ENCODE measurements at regions not wholly inside any gene's neighbourhood (a gene's known extent, or its start where the extent isn't known, plus 50 kb on each side); places are given as distances from the start of the nearest gene placed in this dataset.

GRCh38 chr18:38563396-38563980 lies 997.9 kb upstream of the CELF4 start:
- 84% methylated on average over 2 of the region's 2 CpGs for WGBS
- Histone ChIP-seq H3K4me3 (ENCODE audit: low read length) (no peak overlapping the region), H3K9me3 (ENCODE audit: control insufficient read depth, low read length) (no peaks in the 10 kb centered on the region), H3K4me1 (ENCODE audit: control insufficient read depth, insufficient read depth, low read length) (no peaks in the 10 kb centered on the region), H3K27me3 (ENCODE audit: control insufficient read depth, insufficient read depth) (no peaks in the 10 kb centered on the region), H3K27ac (ENCODE audit: low read length) (no peak overlapping the region)
- intact Hi-C loops (cut with DNase I), result no loop called here
- DNase-seq (no peak), ATAC-seq (no peak)

GRCh38 chr18:38557006-38557405 lies 991.4 kb upstream of the CELF4 start:
- no peak for DNase-seq

DNA sequence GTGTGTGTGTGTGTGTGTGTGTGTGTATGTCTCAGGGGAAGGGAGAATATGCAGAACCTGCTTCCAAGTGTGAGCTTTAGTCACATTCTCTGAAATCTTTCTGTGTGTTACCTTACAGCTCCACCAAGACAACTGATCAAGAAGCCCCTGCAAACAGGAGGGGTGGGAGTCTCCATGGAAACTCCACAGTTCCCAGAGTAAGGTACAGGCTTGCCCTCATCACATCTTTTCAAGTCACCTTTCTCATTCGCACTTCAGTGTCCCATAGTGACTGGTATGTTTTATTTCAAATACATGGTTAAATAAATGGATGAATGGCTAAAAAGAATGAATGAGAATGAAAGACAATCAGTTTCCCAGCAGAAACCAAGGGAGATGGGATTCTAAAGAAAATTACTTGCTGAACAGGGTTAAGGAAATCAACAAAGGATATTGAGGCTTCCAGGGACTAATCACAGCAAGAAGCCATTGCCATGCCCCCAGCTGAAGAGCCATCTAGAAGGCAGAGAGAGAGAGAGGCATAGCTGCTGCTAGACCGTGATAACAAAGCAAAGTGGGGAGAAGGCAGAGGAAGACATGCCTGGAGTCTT lies 987.2 kb upstream of the CELF4 start:
- H3K4me1 ChIP-seq (ENCODE audit: control insufficient read depth, insufficient read depth, low read length), result no peaks in the 10 kb centered on the region
- DNase-seq (no peak), ATAC-seq (no peak)
- 84% methylated on average over 2 of the region's 2 CpGs for WGBS
- no peak overlapping the region for H3K4me3 ChIP-seq (ENCODE audit: low read length)
- intact Hi-C loops (cut with DNase I), result no loop called here
- H3K27ac ChIP-seq (ENCODE audit: low read length), result no peak overlapping the region
- no peaks in the 10 kb centered on the region for H3K9me3 ChIP-seq (ENCODE audit: control insufficient read depth, low read length)
- H3K27me3 ChIP-seq (ENCODE audit: control insufficient read depth, insufficient read depth), result no peaks in the 10 kb centered on the region

More at GRCh38 chr18:38557006-38557405, 991.4 kb upstream of the CELF4 start:
- H3K4me3 ChIP-seq (ENCODE audit: low read length), result no peak overlapping the region
- H3K27me3 ChIP-seq (ENCODE audit: control insufficient read depth, insufficient read depth), result no peaks in the 10 kb centered on the region
- 29% methylated on average over 5 of the region's 5 CpGs for WGBS
- intact Hi-C loops (cut with DNase I), result no loop called here
- ATAC-seq, result no peak
- no peaks in the 10 kb centered on the region for H3K9me3 ChIP-seq (ENCODE audit: control insufficient read depth, low read length)
- H3K4me1 ChIP-seq (ENCODE audit: control insufficient read depth, insufficient read depth, low read length), result no peaks in the 10 kb centered on the region
- H3K27ac ChIP-seq (ENCODE audit: low read length), result no peak overlapping the region

- no peak overlapping the region for H3K4me3 ChIP-seq (ENCODE audit: low read length)
- intact Hi-C loops (cut with DNase I), result no loop called here
- H3K27ac ChIP-seq (ENCODE audit: low read length), result no peak overlapping the region
- no peaks in the 10 kb centered on the region for H3K4me1 ChIP-seq (ENCODE audit: control insufficient read depth, insufficient read depth, low read length)
- ATAC-seq, result no peak
- H3K27me3 ChIP-seq (ENCODE audit: control insufficient read depth, insufficient read depth), result no peaks in the 10 kb centered on the region
- no peaks in the 10 kb centered on the region for H3K9me3 ChIP-seq (ENCODE audit: control insufficient read depth, low read length)
- 67% methylated on average over 10 of the region's 10 CpGs for WGBS
- DNase-seq, result no peak
These were observed 986.3 kb upstream of the CELF4 start for GRCh38 chr18:38551881-38552280.

DNA sequence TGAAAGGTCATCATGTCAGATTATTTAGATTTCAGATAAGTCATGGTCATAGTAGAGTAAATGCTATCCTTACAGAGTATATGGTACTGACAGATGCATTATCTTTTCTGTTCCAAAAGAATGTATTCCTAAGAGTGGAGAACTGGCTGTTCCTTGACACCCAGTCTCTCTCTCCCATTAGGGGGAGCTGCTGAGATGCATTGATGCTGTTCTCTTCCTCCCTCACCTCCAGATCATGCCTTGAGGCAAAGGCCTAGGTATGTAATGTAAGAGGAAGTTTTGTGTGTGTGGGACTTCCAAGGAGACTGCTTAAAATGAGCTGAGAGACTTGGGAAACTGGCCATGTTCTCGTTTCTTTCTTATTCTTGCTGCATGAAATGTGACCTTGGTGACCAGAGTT lies 979.5 kb upstream of the CELF4 start:
- ATAC-seq, result no peak
- 75% methylated on average over 1 of the region's 1 CpG for WGBS
- H3K4me3 ChIP-seq (ENCODE audit: low read length), result no peak overlapping the region

GRCh38 chr18:38539856-38540255 lies 974.3 kb upstream of the CELF4 start:
- no peaks in the 10 kb centered on the region for H3K9me3 ChIP-seq (ENCODE audit: control insufficient read depth, low read length)
- intact Hi-C loops (cut with DNase I), result no loop called here

More for the DNA sequence above, 979.5 kb upstream of the CELF4 start:
- Histone ChIP-seq H3K27ac (ENCODE audit: low read length) (no peak overlapping the region), H3K9me3 (ENCODE audit: control insufficient read depth, low read length) (no peaks in the 10 kb centered on the region), H3K4me1 (ENCODE audit: control insufficient read depth, insufficient read depth, low read length) (no peaks in the 10 kb centered on the region), H3K27me3 (ENCODE audit: control insufficient read depth, insufficient read depth) (no peaks in the 10 kb centered on the region)
- no peak for DNase-seq
- intact Hi-C loops (cut with DNase I), result no loop called here

DNA sequence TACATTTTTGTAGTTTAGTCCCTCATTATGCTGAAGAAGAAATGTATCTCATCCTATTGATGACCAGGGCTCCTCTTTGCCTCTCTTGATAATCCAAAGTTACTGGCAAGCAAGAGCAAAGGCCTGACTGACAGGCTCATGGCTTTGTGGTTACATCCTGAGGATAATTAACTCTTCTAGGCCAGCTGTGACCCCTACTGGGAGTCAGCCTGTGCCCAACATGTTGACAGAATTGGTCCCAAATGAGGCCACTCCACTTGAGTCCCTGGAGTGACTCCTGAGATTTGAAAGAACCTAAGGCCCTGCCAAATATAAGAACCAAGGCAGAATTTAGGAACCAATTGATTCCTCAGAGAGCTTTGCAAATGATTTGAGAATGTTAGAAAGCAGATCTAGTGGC lies 973.8 kb upstream of the CELF4 start:
- DNase-seq (no peak), ATAC-seq (no peak)
- H3K9me3 ChIP-seq (ENCODE audit: control insufficient read depth, low read length), result no peaks in the 10 kb centered on the region
- no peaks in the 10 kb centered on the region for H3K27me3 ChIP-seq (ENCODE audit: control insufficient read depth, insufficient read depth)
- intact Hi-C loops (cut with DNase I), result no loop called here
- H3K4me1 ChIP-seq (ENCODE audit: control insufficient read depth, insufficient read depth, low read length), result no peaks in the 10 kb centered on the region
- no peak overlapping the region for H3K4me3 ChIP-seq (ENCODE audit: low read length)
- no peak overlapping the region for H3K27ac ChIP-seq (ENCODE audit: low read length)

More at GRCh38 chr18:38539856-38540255, 974.3 kb upstream of the CELF4 start:
- Histone ChIP-seq H3K4me3 (ENCODE audit: low read length) (no peak overlapping the region), H3K4me1 (ENCODE audit: control insufficient read depth, insufficient read depth, low read length) (no peaks in the 10 kb centered on the region), H3K27ac (ENCODE audit: low read length) (no peak overlapping the region), H3K27me3 (ENCODE audit: control insufficient read depth, insufficient read depth) (no peaks in the 10 kb centered on the region)
- DNase-seq, result no peak
- no peak for ATAC-seq

DNA sequence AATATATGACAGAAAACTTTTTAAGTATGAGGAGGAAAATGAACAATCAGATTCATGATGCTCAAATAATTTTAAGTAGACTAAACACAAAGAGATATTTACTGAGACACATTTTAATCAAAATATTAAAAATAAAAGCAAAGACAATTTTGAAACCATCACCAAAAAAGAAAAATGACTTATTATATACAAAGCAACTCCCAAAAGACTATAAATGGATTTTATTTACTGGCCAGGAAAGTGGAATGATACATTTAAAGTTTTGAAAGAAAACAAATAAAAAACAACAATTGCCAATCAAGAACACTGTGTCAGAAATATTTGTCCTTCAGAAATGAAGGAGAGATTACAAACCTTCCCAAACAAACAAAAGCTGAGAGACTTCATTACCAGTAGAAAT lies 968.5 kb upstream of the CELF4 start:
- no peaks in the 10 kb centered on the region for H3K27me3 ChIP-seq (ENCODE audit: control insufficient read depth, insufficient read depth)
- no peak for DNase-seq
- intact Hi-C loops (cut with DNase I), result no loop called here
- H3K4me3 ChIP-seq (ENCODE audit: low read length), result no peak overlapping the region
- H3K4me1 ChIP-seq (ENCODE audit: control insufficient read depth, insufficient read depth, low read length), result no peaks in the 10 kb centered on the region
- no peaks in the 10 kb centered on the region for H3K9me3 ChIP-seq (ENCODE audit: control insufficient read depth, low read length)
- ATAC-seq, result no peak
- no peak overlapping the region for H3K27ac ChIP-seq (ENCODE audit: low read length)

DNA sequence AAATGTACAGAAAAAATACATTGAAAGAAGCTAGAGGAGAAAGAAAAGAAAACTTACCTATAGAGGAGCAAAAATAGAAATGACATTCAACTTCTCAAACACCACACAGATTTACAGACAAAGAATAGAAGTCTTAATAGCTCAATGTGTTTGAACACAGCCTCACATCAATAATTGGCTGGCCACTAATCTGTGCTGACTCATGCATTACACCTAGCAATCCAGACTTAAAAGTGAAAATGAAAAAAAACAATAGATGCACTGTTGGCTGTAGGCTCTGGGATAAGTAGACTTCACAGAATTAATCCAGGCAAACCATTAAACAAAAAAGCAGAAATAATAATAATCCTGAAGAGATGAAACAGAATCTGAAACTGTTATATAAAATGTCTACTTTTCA lies 961.3 kb upstream of the CELF4 start:
- intact Hi-C loops (cut with DNase I), result no loop called here
- no peak overlapping the region for H3K27ac ChIP-seq (ENCODE audit: low read length)
- H3K4me3 ChIP-seq (ENCODE audit: low read length), result no peak overlapping the region
- DNase-seq, result no peak
- H3K9me3 ChIP-seq (ENCODE audit: control insufficient read depth, low read length), result no peaks in the 10 kb centered on the region
- no peaks in the 10 kb centered on the region for H3K27me3 ChIP-seq (ENCODE audit: control insufficient read depth, insufficient read depth)
- ATAC-seq, result no peak
- no peaks in the 10 kb centered on the region for H3K4me1 ChIP-seq (ENCODE audit: control insufficient read depth, insufficient read depth, low read length)

DNA sequence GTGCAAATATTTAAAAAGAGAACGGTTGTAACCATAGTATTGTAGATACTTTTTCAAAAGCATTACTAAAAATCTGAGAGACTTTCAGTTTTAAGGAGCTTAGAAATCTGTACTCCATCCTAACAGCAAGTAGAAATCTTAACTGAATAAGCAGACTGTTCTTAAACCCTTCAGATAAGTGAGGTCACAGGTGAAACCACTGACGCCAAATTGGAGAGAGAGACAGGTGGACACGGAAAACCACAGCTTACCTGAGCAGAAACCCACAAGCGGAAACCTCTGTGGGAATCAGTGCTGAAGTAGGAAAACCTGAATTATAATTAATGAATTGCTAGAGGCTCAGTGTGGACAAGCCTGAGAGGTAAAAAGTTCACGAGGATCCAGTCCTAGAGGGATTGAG lies 959.4 kb upstream of the CELF4 start:
- 73% methylated on average over 5 of the region's 5 CpGs for WGBS
- Histone ChIP-seq H3K27me3 (ENCODE audit: control insufficient read depth, insufficient read depth) (no peaks in the 10 kb centered on the region), H3K4me1 (ENCODE audit: control insufficient read depth, insufficient read depth, low read length) (no peaks in the 10 kb centered on the region), H3K4me3 (ENCODE audit: low read length) (no peak overlapping the region), H3K9me3 (ENCODE audit: control insufficient read depth, low read length) (no peaks in the 10 kb centered on the region), H3K27ac (ENCODE audit: low read length) (no peak overlapping the region)
- intact Hi-C loops (cut with DNase I), result no loop called here
- no peak for DNase-seq
- no peak for ATAC-seq

- no peaks in the 10 kb centered on the region for H3K27me3 ChIP-seq (ENCODE audit: control insufficient read depth, insufficient read depth)
- ATAC-seq, result no peak
- H3K27ac ChIP-seq (ENCODE audit: low read length), result no peak overlapping the region
- H3K4me3 ChIP-seq (ENCODE audit: low read length), result no peak overlapping the region
- H3K9me3 ChIP-seq (ENCODE audit: control insufficient read depth, low read length), result no peaks in the 10 kb centered on the region
- intact Hi-C loops (cut with DNase I), result no loop called here
- no peaks in the 10 kb centered on the region for H3K4me1 ChIP-seq (ENCODE audit: control insufficient read depth, insufficient read depth, low read length)
- DNase-seq, result no peak
- 31% methylated on average over 5 of the region's 5 CpGs for WGBS
These were observed 955.2 kb upstream of the CELF4 start for GRCh38 chr18:38520786-38521185.

DNA sequence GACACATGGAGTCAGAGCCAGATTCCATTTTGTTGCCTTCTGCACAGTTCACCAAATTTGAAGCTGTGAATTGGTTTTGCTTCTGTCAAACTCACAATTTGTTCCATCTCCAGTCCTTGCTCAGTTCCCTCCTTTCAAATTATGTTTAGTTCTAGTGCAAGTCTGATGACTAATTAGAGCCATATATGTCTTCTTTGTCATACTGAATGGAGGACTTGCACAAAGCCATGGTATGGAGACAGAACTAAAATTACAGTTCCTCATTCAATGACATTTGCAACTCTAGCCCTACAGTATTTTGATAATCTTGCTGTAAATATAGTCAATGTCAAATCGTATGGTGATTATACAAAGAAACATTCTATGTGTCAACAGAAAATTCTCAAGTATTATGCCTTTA lies 936.9 kb upstream of the CELF4 start:
- no peak overlapping the region for H3K4me3 ChIP-seq (ENCODE audit: low read length)
- no peaks in the 10 kb centered on the region for H3K9me3 ChIP-seq (ENCODE audit: control insufficient read depth, low read length)
- H3K4me1 ChIP-seq (ENCODE audit: control insufficient read depth, insufficient read depth, low read length), result no peaks in the 10 kb centered on the region
- ATAC-seq, result no peak
- no peaks in the 10 kb centered on the region for H3K27me3 ChIP-seq (ENCODE audit: control insufficient read depth, insufficient read depth)
- no peak overlapping the region for H3K27ac ChIP-seq (ENCODE audit: low read length)
- DNase-seq, result no peak
- 81% methylated on average over 1 of the region's 1 CpG for WGBS
- intact Hi-C loops (cut with DNase I), result no loop called here
